Astrocyte of the cerebellum (primary cell): ENCODE measurements at regions not wholly inside any gene's neighbourhood (a gene's known extent, or its start where the extent isn't known, plus 50 kb on each side); places are given as distances from the start of the nearest gene placed in this dataset.
A peak's percentile ranks its signal among the peaks of the same experiment; 100 is the strongest.
"Not testable (repeated sequence)": the region's sequence is repeated elsewhere in the genome, so short reads cannot be mapped to it uniquely, and the experiment has no call there.

ENCODE experiments used
- DNase-seq: peaks from one replicate; pipeline ENCODE4 v3.0.0-alpha.2; 2011; ENCODE audit warnings: low read depth
- H3K4me3 ChIP-seq: 2 replicates; pipeline ENCODE4 v1.5.1; 2011; ENCODE audit warnings: mild to moderate bottlenecking, low read depth, low read length, moderate library complexity
- CTCF ChIP-seq: IDR thresholded peaks from 2 replicates; pipeline ENCODE4 v1.5.1; 2012; ENCODE audit warnings: low read length, low read depth, moderate library complexity, mild to moderate bottlenecking; ENCODE audit errors: missing control alignments
- in situ Hi-C: cut with HindIII; loops from 2 replicates; pipeline ENCODE4 v1.10.0; 2017; ENCODE audit warnings: low sequenced_read_pairs

- in situ Hi-C loops = no loop called here
- no peak for DNase-seq
- no peak overlapping the region for H3K4me3 ChIP-seq
- no peak for TF ChIP-seq CTCF
Observed at GRCh38 chr9:80493258-80493657, 921.5 kb downstream of the TLE4 start.

GRCh38 chr9:80492221-80492620, 920.5 kb downstream of the TLE4 start:
- no peak overlapping the region for H3K4me3 ChIP-seq
- DNase-seq = peak; percentile 34
- in situ Hi-C loops = no loop called here
- TF ChIP-seq CTCF = no peak

- no peak overlapping the region for H3K4me3 ChIP-seq
- TF ChIP-seq CTCF = no peak
- DNase-seq = no peak
- in situ Hi-C loops = no loop called here
Observed at GRCh38 chr9:80491086-80491696, 919.4 kb downstream of the TLE4 start.

GRCh38 chr9:80489329-80489728, 917.6 kb downstream of the TLE4 start:
- H3K4me3 ChIP-seq = no peak overlapping the region
- no peak for TF ChIP-seq CTCF
- DNase-seq = no peak
- in situ Hi-C loops = no loop called here

- TF ChIP-seq CTCF = no peak
- in situ Hi-C loops = no loop called here
- H3K4me3 ChIP-seq = no peak overlapping the region
- no peak for DNase-seq
Observed at GRCh38 chr9:80485420-80486250, 913.9 kb downstream of the TLE4 start.

- in situ Hi-C loops, H3K4me3 ChIP-seq, DNase-seq: not testable (repeated sequence)
Observed at GRCh38 chr9:80482251-80482650, 910.5 kb downstream of the TLE4 start.

GRCh38 chr9:80467632-80468031, 895.9 kb downstream of the TLE4 start:
- no peak overlapping the region for H3K4me3 ChIP-seq
- in situ Hi-C loops = no loop called here
- DNase-seq = no peak
- no peak for TF ChIP-seq CTCF
